ENCODE measurements at regions not wholly inside any gene's neighbourhood (a gene's known extent, or its start where the extent isn't known, plus 50 kb on each side); places are given as distances from the start of the nearest gene placed in this dataset.

- TF ChIP-seq CTCF (IDR thresholded peaks at IDR 0.05) = no peak
- H3K9me3 Mint-ChIP-seq = no peaks in the 10 kb centered on the region
- ChIA-PET CTCF (no interaction called here), POLR2A (no interaction called here)
- H3K36me3 Mint-ChIP-seq (ENCODE audit: low read depth) = no peaks in the 10 kb centered on the region
- H3K4me1 Mint-ChIP-seq (ENCODE audit: low read depth) = no peaks in the 10 kb centered on the region
- peaks cover 3% of the 10 kb centered on the region for H3K27me3 Mint-ChIP-seq
- intact Hi-C loops (cut with micrococcal nuclease) = no loop called here
- H3K27ac Mint-ChIP-seq = no peak overlapping the region
- no peak overlapping the region for H3K4me3 Mint-ChIP-seq
- no peak for ATAC-seq
- DNase-seq = no peak
Observed at GRCh38 chr9:1292384-1292783, 242.2 kb downstream of the DMRT2 start.

- H3K9me3 Mint-ChIP-seq = no peaks in the 10 kb centered on the region
- H3K4me1 Mint-ChIP-seq (ENCODE audit: low read depth) = no peaks in the 10 kb centered on the region
- no peak for ATAC-seq
- H3K27ac Mint-ChIP-seq = no peak overlapping the region
- H3K36me3 Mint-ChIP-seq (ENCODE audit: low read depth) = no peaks in the 10 kb centered on the region
- H3K4me3 Mint-ChIP-seq = no peak overlapping the region
- CTCF ChIA-PET = no interaction called here
- intact Hi-C loops (cut with micrococcal nuclease) = no loop called here
- TF ChIP-seq CTCF (IDR thresholded peaks at IDR 0.05) = no peak
- POLR2A ChIA-PET = no interaction called here
- no peak for DNase-seq
- H3K27me3 Mint-ChIP-seq = peaks cover 1% of the 10 kb centered on the region
Observed at GRCh38 chr9:1294641-1295258, 244.6 kb downstream of the DMRT2 start.

GRCh38 chr9:1296331-1296730 lies 246.2 kb downstream of the DMRT2 start:
- Mint-ChIP-seq H3K36me3 (ENCODE audit: low read depth) (no peaks in the 10 kb centered on the region), H3K4me1 (ENCODE audit: low read depth) (no peaks in the 10 kb centered on the region), H3K27ac (no peak overlapping the region), H3K9me3 (no peaks in the 10 kb centered on the region), H3K27me3 (peaks cover 1% of the 10 kb centered on the region), H3K4me3 (no peak overlapping the region)
- no peak for ATAC-seq
- no peak for TF ChIP-seq CTCF (IDR thresholded peaks at IDR 0.05)
- ChIA-PET CTCF (no interaction called here), POLR2A (no interaction called here)
- intact Hi-C loops (cut with micrococcal nuclease) = no loop called here
- no peak for DNase-seq

GRCh38 chr9:1298046-1298445 lies 247.9 kb downstream of the DMRT2 start:
- H3K36me3 Mint-ChIP-seq (ENCODE audit: low read depth) = no peaks in the 10 kb centered on the region
- ChIA-PET POLR2A (no interaction called here), CTCF (no interaction called here)
- no peaks in the 10 kb centered on the region for H3K9me3 Mint-ChIP-seq
- no peak for TF ChIP-seq CTCF (IDR thresholded peaks at IDR 0.05)
- H3K27ac Mint-ChIP-seq = no peak overlapping the region
- intact Hi-C loops (cut with micrococcal nuclease) = no loop called here
- ATAC-seq = no peak
- peaks cover 1% of the 10 kb centered on the region for H3K27me3 Mint-ChIP-seq
- H3K4me3 Mint-ChIP-seq = no peak overlapping the region
- DNase-seq = no peak
- H3K4me1 Mint-ChIP-seq (ENCODE audit: low read depth) = no peaks in the 10 kb centered on the region

- peaks cover 1% of the 10 kb centered on the region for H3K27me3 Mint-ChIP-seq
- ChIA-PET POLR2A (no interaction called here), CTCF (no interaction called here)
- no peak for DNase-seq
- H3K9me3 Mint-ChIP-seq = no peaks in the 10 kb centered on the region
- ATAC-seq = no peak
- no peaks in the 10 kb centered on the region for H3K4me1 Mint-ChIP-seq (ENCODE audit: low read depth)
- H3K4me3 Mint-ChIP-seq = no peak overlapping the region
- H3K27ac Mint-ChIP-seq = no peak overlapping the region
- H3K36me3 Mint-ChIP-seq (ENCODE audit: low read depth) = no peaks in the 10 kb centered on the region
- TF ChIP-seq CTCF (IDR thresholded peaks at IDR 0.05) = no peak
- intact Hi-C loops (cut with micrococcal nuclease) = no loop called here
Observed at GRCh38 chr9:1300941-1301340, 250.8 kb downstream of the DMRT2 start.
